Transverse colon (tissue), 3 donors: ENCODE measurements at regions not wholly inside any gene's neighbourhood (a gene's known extent, or its start where the extent isn't known, plus 50 kb on each side); places are given as distances from the start of the nearest gene placed in this dataset.
A peak's percentile ranks its signal among the peaks of the same experiment; 100 is the strongest.

Experiments used
- CTCF ChIP-seq, 5 experiments: fragments of 200-600 bp in 3 of 5; fragments of 450-650 bp in 2 of 5; sonication (generic) in 3 of 5; IDR thresholded peaks; 1 replicate in 2 of 5; 2 replicates in 3 of 5; pipeline ENCODE4 v1.5.1; 2016 to 2017; ENCODE audit warnings: antibody characterized with exemption in 5 of 5, inconsistent platforms in 3 of 5, mild to moderate bottlenecking in 2 of 5, moderate library complexity in 1 of 5
- EP300 ChIP-seq: sonication (generic); formaldehyde crosslinking; IDR thresholded peaks from one replicate; pipeline ENCODE4 v1.6.1; 2017; ENCODE audit warnings: antibody characterized with exemption, low read depth
- POLR2A ChIP-seq: fragments of 450-650 bp; IDR thresholded peaks from one replicate; pipeline ENCODE4 v1.6.1; 2016; ENCODE audit warnings: antibody characterized with exemption, mild to moderate bottlenecking, moderate library complexity

GRCh38 chr1:232322162-232322734 lies 307.7 kb downstream of the SIPA1L2 start:
- TF ChIP-seq CTCF (IDR thresholded peaks at IDR 0.05) (peak in 1 of 5 experiments; percentile 37), POLR2A (no peak), EP300 (no peak)
